Right lobe of liver (tissue), 4 donors: ENCODE measurements at regions not wholly inside any gene's neighbourhood (a gene's known extent, or its start where the extent isn't known, plus 50 kb on each side); places are given as distances from the start of the nearest gene placed in this dataset.

ENCODE experiments used
- POLR2A ChIP-seq: fragments of 450-650 bp; IDR thresholded peaks from one replicate; pipeline ENCODE4 v1.6.1; 2017; ENCODE audit warnings: antibody characterized with exemption, mild to moderate bottlenecking
- TF ChIP-seq, protein P1 (sequence below), 4 donors: fragments of 200-600 bp in 3 of 4; fragments of 450-650 bp in 1 of 4; IDR thresholded peaks; one replicate each; pipeline versions ENCODE4 v1.5.1 to v1.8.0; 2016 to 2022; ENCODE audit warnings: antibody characterized with exemption in 4 of 4, mild to moderate bottlenecking in 2 of 4
- donor health status: DM: no; HTN: no; CAD: no.
- donor health status: DM: no; HTN: no; CAD: no.
- donor health status: DM: no; HTN: yes; CAD: no.

- TF ChIP-seq, protein P1, sequence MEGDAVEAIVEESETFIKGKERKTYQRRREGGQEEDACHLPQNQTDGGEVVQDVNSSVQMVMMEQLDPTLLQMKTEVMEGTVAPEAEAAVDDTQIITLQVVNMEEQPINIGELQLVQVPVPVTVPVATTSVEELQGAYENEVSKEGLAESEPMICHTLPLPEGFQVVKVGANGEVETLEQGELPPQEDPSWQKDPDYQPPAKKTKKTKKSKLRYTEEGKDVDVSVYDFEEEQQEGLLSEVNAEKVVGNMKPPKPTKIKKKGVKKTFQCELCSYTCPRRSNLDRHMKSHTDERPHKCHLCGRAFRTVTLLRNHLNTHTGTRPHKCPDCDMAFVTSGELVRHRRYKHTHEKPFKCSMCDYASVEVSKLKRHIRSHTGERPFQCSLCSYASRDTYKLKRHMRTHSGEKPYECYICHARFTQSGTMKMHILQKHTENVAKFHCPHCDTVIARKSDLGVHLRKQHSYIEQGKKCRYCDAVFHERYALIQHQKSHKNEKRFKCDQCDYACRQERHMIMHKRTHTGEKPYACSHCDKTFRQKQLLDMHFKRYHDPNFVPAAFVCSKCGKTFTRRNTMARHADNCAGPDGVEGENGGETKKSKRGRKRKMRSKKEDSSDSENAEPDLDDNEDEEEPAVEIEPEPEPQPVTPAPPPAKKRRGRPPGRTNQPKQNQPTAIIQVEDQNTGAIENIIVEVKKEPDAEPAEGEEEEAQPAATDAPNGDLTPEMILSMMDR (IDR thresholded peaks at IDR 0.05): no peak
- no peak for TF ChIP-seq POLR2A
These were observed 330.4 kb downstream of the TMEM121 start for GRCh38 chr14:105856676-105857219.
